HCT116 (cell line): ENCODE measurements at regions not wholly inside any gene's neighbourhood (a gene's known extent, or its start where the extent isn't known, plus 50 kb on each side); places are given as distances from the start of the nearest gene placed in this dataset.

Source experiments
- ATAC-seq: fragments of 200-7000 bp; cut with Tn5 transposase; 2 replicates; pipeline ENCODE4 v1.9.1; 2020; ENCODE audit warnings: mild to moderate bottlenecking, moderate library complexity
- BruUV-seq: library from RNA; stranded (reverse); fragments of 400-500 nt; replicated peaks from 2 replicates; lab custom pipeline; 2021; lab: Mats Ljungman, UMichigan
- CTCF ChIA-PET: fragments of 300-600 bp; sonication (Branson Sonifier 250); formaldehyde crosslinking; loops from one replicate; lab custom pipeline; 2021; ENCODE audit warnings: antibody characterized with exemption; lab: Charles Lee
- POLR2A ChIA-PET: fragments of 300-600, 350-600 bp; sonication (Branson Sonifier 250); formaldehyde crosslinking; loops from one replicate; lab custom pipeline; 2021; ENCODE audit warnings: antibody characterized with exemption; lab: Charles Lee
- RAD21 ChIA-PET, 2 experiments: fragments of 300-600 bp; sonication (Branson Sonifier 250); formaldehyde crosslinking; loops; one replicate each; lab custom pipeline; 2023; ENCODE audit warnings: low total read pairs in 2 of 2; ENCODE audit not compliant: uncharacterized antibody in 2 of 2, unreplicated experiment in 2 of 2, low non-redundant PET in 1 of 2; lab: Charles Lee
- DNase-seq: peaks from one replicate; pipeline ENCODE4 v3.0.0-alpha.2; 2010; ENCODE audit warnings: low read depth, low spot score
- H2AFZ ChIP-seq: fragments of 200-600 bp; shearing (Covaris generic), sonication (generic); 2 replicates; pipeline ENCODE4 v1.6.1; 2017; ENCODE audit warnings: low read depth, mixed run types, mixed read lengths, antibody characterized with exemption, low read length; ENCODE audit not compliant: poor library complexity, severe bottlenecking
- H3K27ac ChIP-seq: 2 replicates; pipeline ENCODE4 v1.5.1; 2012; ENCODE audit warnings: low read depth, low read length
- H3K27me3 ChIP-seq: fragments of 200-600 bp; sonication (generic); 2 replicates; pipeline ENCODE4 v1.6.1; 2016; ENCODE audit warnings: mixed run types, low read length, mixed read lengths; ENCODE audit not compliant: insufficient read depth
- H3K36me3 ChIP-seq, 2 experiments: fragments of 200-500 bp in 1 of 2; fragments of 200-600 bp in 1 of 2; sonication (Bioruptor generic) in 1 of 2; sonication (generic) in 1 of 2; 2 replicates each; pipeline versions ENCODE4 v1.5.1 to v1.6.1; 2014 to 2016; ENCODE audit warnings: low read length in 2 of 2, inconsistent platforms in 1 of 2, mixed read lengths in 1 of 2, mixed run types in 1 of 2; ENCODE audit not compliant: insufficient read depth in 2 of 2, control insufficient read depth in 1 of 2
- H3K4me1 ChIP-seq, 2 experiments: fragments of 200-600 bp in 1 of 2; sonication (generic) in 1 of 2; 2 replicates each; pipeline versions ENCODE4 v1.5.1 to v1.6.1; 2012 to 2017; ENCODE audit warnings: low read length in 2 of 2, inconsistent platforms in 1 of 2, mild to moderate bottlenecking in 1 of 2, mixed read lengths in 1 of 2, mixed run types in 1 of 2, moderate library complexity in 1 of 2; ENCODE audit not compliant: insufficient read depth in 2 of 2, control insufficient read depth in 1 of 2
- H3K4me2 ChIP-seq: fragments of 200-600 bp; sonication (generic); 2 replicates; pipeline ENCODE4 v1.6.1; 2017; ENCODE audit warnings: mixed run types, low read length, mixed read lengths
- H3K4me3 ChIP-seq, 2 experiments: fragments of 200-600 bp in 1 of 2; sonication (generic) in 1 of 2; replicated peaks in 1 of 2; 2 replicates each; pipeline ENCODE4 v1.5.1; 2011 to 2016; ENCODE audit warnings: low read length in 2 of 2, control low read depth in 1 of 2, low read depth in 1 of 2, mild to moderate bottlenecking in 1 of 2, mixed read lengths in 1 of 2, mixed run types in 1 of 2
- H3K79me2 ChIP-seq: fragments of 200-600 bp; sonication (generic); 2 replicates; pipeline ENCODE4 v1.6.1; 2017; ENCODE audit warnings: mild to moderate bottlenecking, mixed run types, low read length, moderate library complexity, mixed read lengths; ENCODE audit not compliant: insufficient read depth
- H3K9ac ChIP-seq: fragments of 200-600 bp; sonication (generic); 2 replicates; pipeline ENCODE4 v1.6.1; 2016; ENCODE audit warnings: low read length, mixed read lengths
- H3K9me2 ChIP-seq: fragments of 200-600 bp; sonication (generic), shearing (Covaris generic); 2 replicates; pipeline ENCODE4 v1.6.1; 2017; ENCODE audit warnings: mixed run types, mild to moderate bottlenecking, moderate library complexity; ENCODE audit not compliant: insufficient read depth
- H3K9me3 ChIP-seq, 2 experiments: fragments of 200-500 bp in 1 of 2; fragments of 200-600 bp in 1 of 2; sonication (Bioruptor generic) in 1 of 2; sonication (generic) in 1 of 2; 2 replicates each; pipeline ENCODE4 v1.6.1; 2014 to 2017; ENCODE audit warnings: low read length in 2 of 2, mixed read lengths in 2 of 2, inconsistent platforms in 1 of 2, low read depth in 1 of 2, mild to moderate bottlenecking in 1 of 2, mixed run types in 1 of 2, moderate library complexity in 1 of 2; ENCODE audit not compliant: control insufficient read depth in 1 of 2, insufficient read depth in 1 of 2
- H4K20me1 ChIP-seq: fragments of 200-600 bp; sonication (generic), shearing (Covaris generic); 2 replicates; pipeline ENCODE4 v1.6.1; 2017; ENCODE audit warnings: mixed run types, mild to moderate bottlenecking, moderate library complexity; ENCODE audit not compliant: insufficient read depth
- ATF3 ChIP-seq: IDR thresholded peaks from 2 replicates; pipeline ENCODE4 v1.6.1; 2012
- CEBPB ChIP-seq: IDR thresholded peaks from 2 replicates; pipeline ENCODE4 v1.6.1; 2012; ENCODE audit warnings: low read depth
- EGR1 ChIP-seq: IDR thresholded peaks from 2 replicates; pipeline ENCODE4 v1.6.1; 2012; ENCODE audit warnings: low read depth
- ELF1 ChIP-seq: IDR thresholded peaks from 2 replicates; pipeline ENCODE4 v1.6.1; 2012; ENCODE audit warnings: low read depth, borderline replicate concordance
- EZH2 ChIP-seq: fragments of 200-600 bp; sonication (generic); IDR thresholded peaks from 2 replicates; pipeline ENCODE4 v1.6.1; 2017; ENCODE audit warnings: antibody characterized with exemption, mixed run types
- EZH2phosphoT487 ChIP-seq: fragments of 200-600 bp; IDR thresholded peaks from 2 replicates; pipeline ENCODE4 v1.6.1; 2018; ENCODE audit warnings: antibody characterized with exemption, borderline replicate concordance
- FOSL1 ChIP-seq: IDR thresholded peaks from 2 replicates; pipeline ENCODE4 v1.6.1; 2012; ENCODE audit warnings: low read depth
- JUND ChIP-seq: IDR thresholded peaks from 2 replicates; pipeline ENCODE4 v1.6.1; 2012
- POLR2A ChIP-seq: IDR thresholded peaks from 2 replicates; pipeline ENCODE4 v1.7.0; 2011; ENCODE audit warnings: borderline replicate concordance; ENCODE audit not compliant: insufficient read depth, insufficient read length; ENCODE audit errors: extremely low read depth
- POLR2AphosphoS5 ChIP-seq: IDR thresholded peaks from 2 replicates; pipeline ENCODE4 v1.6.1; 2011; ENCODE audit warnings: mild to moderate bottlenecking, low read depth, low read length, moderate library complexity
- RAD21 ChIP-seq: IDR thresholded peaks from 2 replicates; pipeline ENCODE4 v1.6.1; 2012; ENCODE audit warnings: low read depth, mild to moderate bottlenecking
- SIN3A ChIP-seq: IDR thresholded peaks from 2 replicates; pipeline ENCODE4 v1.6.1; 2012; ENCODE audit warnings: low read depth
- SP1 ChIP-seq: IDR thresholded peaks from 2 replicates; pipeline ENCODE4 v1.6.1; 2012; ENCODE audit warnings: low read depth
- TCF7L2 ChIP-seq: IDR thresholded peaks from 2 replicates; pipeline ENCODE4 v1.7.0; 2011; ENCODE audit warnings: borderline replicate concordance, inconsistent platforms; ENCODE audit not compliant: insufficient read depth, insufficient read length; ENCODE audit errors: extremely low read depth
- ZBTB33 ChIP-seq: IDR thresholded peaks from 2 replicates; pipeline ENCODE4 v1.6.1; 2011; ENCODE audit warnings: mild to moderate bottlenecking, low read length, moderate library complexity; ENCODE audit not compliant: insufficient replicate concordance; ENCODE audit errors: extremely low read depth
- ZNF274 ChIP-seq: fragments of 200-500 bp; sonication (Bioruptor generic); IDR thresholded peaks from 2 replicates; pipeline ENCODE4 v1.6.1; 2014; ENCODE audit warnings: mild to moderate bottlenecking, low read depth, low read length, inconsistent platforms
- intact Hi-C: fragments of 100-400 bp; cut with micrococcal nuclease; formaldehyde crosslinking; loops from 2 replicates; pipeline ENCODE4 v1.10.0; 2022

GRCh38 chr6:51112731-51113130 lies 294.1 kb downstream of the TFAP2B start:
- Histone ChIP-seq H4K20me1 (no peaks in the 10 kb centered on the region), H3K9me3 (peaks cover 8 to 23% of the 10 kb centered on the region in 2 experiments; a peak in 2 of 4 replicates), H3K4me3 (no peak overlapping the region), H3K9ac (no peak overlapping the region), H2AFZ (no peak overlapping the region), H3K27me3 (no peaks in the 10 kb centered on the region), H3K4me1 (no peaks in the 10 kb centered on the region), H3K27ac (no peak overlapping the region), H3K36me3 (no peaks in the 10 kb centered on the region), H3K9me2 (no peaks in the 10 kb centered on the region), H3K79me2 (no peaks in the 10 kb centered on the region), H3K4me2 (no peak overlapping the region)
- no TSS peak for BruUV-seq
- POLR2A ChIA-PET: no interaction called here
- CTCF ChIA-PET: no interaction called here
- RAD21 ChIA-PET: no interaction called here
- intact Hi-C loops: no loop called here
- TF ChIP-seq ZNF274 (no peak), EZH2phosphoT487 (no peak), SP1 (no peak), EGR1 (no peak), SIN3A (no peak), JUND (no peak), TCF7L2 (no peak), ATF3 (no peak), FOSL1 (no peak), POLR2A (no peak), RAD21 (no peak), EZH2 (no peak)
- ATAC-seq (no peak), DNase-seq (no peak)

GRCh38 chr6:51116723-51117122 lies 298.1 kb downstream of the TFAP2B start:
- Histone ChIP-seq H3K4me1 (no peaks in the 10 kb centered on the region), H3K9me2 (no peaks in the 10 kb centered on the region), H3K4me2 (no peak overlapping the region), H3K79me2 (no peaks in the 10 kb centered on the region), H3K9me3 (peaks cover 11 to 20% of the 10 kb centered on the region in 2 experiments; a peak in 2 of 4 replicates), H3K9ac (no peak overlapping the region), H3K36me3 (no peaks in the 10 kb centered on the region), H4K20me1 (no peaks in the 10 kb centered on the region), H3K4me3 (no peak overlapping the region), H3K27me3 (no peaks in the 10 kb centered on the region), H3K27ac (no peak overlapping the region), H2AFZ (no peak overlapping the region)
- intact Hi-C loops: no loop called here
- DNase-seq (no peak), ATAC-seq (no peak)
- BruUV-seq: no TSS peak
- no peak for TF ChIP-seq POLR2AphosphoS5
- TF ChIP-seq TCF7L2: no peak
- TF ChIP-seq CEBPB: no peak
- TF ChIP-seq FOSL1: no peak
- no peak for TF ChIP-seq ZBTB33
- no peak for TF ChIP-seq ELF1
- no peak for TF ChIP-seq ZNF274
- RAD21 ChIA-PET: no interaction called here
- POLR2A ChIA-PET: no interaction called here
- CTCF ChIA-PET: no interaction called here
